ENCODE measurements at regions not wholly inside any gene's neighbourhood (a gene's known extent, or its start where the extent isn't known, plus 50 kb on each side); places are given as distances from the start of the nearest gene placed in this dataset.
A peak's percentile ranks its signal among the peaks of the same experiment; 100 is the strongest.
"Not testable (repeated sequence)": the region's sequence is repeated elsewhere in the genome, so short reads cannot be mapped to it uniquely, and the experiment has no call there.

DNA sequence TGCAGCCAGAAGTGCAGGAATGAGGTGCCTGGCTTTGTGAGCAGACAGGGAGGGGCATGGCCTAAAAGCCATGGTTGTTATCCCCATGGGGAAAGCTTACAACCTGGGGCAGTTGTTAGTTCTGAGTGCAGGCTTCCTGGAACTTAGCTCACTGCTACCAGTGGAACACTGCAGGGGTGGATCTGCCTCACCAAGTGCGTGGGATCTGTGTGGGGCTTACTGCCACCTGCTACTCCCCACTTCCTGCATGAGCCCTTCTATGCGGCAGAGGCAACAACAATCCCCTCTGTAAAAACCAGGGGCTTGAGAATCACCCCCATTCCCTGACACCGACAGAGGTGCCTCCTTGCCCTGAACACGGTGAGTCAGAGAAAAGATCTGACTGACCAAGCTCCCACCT is 174.6 kb downstream of the SPIN4 start:
- not testable (repeated sequence) for DNase-seq

DNA sequence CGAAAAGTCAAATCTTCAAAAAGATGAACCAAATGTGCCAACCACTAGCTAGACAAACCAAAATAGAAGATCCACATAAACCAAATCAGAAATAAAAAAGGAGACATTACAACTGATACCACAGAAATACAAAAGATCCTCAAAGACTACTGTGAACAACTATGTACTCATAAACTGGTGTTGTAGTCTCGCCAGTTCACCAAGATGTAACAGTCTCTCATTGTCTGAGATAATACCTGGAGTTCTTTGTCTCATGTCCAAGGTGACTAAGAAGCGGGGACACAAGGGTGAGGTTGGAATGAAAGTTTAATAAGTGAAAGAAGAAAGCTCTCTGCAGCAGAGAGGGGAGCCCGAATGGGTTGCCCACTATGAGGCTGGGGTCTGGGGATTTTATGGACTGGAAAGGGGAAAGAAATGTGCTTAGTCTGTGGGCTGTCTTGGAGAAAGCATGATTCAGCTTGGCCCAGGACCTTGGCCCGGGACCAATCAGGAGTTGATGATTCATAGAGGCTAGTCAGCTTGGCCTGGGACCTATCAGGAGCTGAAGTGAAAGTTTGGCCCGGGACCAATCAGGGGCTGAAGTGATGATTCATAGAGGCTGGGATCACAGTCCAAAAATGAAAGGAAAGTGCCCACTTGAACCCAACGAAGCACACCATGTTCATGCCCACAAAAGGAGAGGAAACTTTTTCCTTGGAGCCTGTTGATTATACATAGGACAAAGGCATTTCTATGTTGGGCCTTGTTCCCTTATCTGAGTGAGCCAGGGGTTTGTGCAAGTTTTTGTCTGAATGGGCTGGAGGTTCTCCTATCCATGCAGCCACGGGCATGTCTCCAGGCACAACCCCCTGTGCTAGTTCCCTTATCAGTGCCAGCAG is 177.1 kb downstream of the SPIN4 start:
- DNase-seq = not testable (repeated sequence)

DNA sequence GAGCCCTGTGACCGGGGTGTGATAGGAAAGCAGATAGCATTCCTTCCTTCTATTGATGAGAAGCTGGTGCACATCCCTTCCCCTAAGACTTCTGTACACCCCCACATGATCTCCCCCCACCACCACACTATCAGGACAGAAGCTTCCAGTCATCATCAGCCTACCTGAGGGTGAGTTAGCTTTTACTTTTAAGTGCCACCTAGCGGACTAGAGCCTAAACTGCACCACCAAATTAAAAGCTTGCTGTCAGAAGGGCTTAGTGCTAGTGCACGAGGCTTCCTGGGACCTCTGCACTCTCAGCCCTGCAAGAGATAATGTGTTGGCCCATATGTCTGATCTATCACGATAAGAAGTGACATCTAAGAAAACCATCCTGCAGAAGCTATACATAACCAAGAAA is 181.7 kb downstream of the SPIN4 start:
- not testable (repeated sequence) for DNase-seq

GRCh38 chrX:63168949-63169348 is 182.2 kb downstream of the SPIN4 start:
- not testable (repeated sequence) for DNase-seq

DNA sequence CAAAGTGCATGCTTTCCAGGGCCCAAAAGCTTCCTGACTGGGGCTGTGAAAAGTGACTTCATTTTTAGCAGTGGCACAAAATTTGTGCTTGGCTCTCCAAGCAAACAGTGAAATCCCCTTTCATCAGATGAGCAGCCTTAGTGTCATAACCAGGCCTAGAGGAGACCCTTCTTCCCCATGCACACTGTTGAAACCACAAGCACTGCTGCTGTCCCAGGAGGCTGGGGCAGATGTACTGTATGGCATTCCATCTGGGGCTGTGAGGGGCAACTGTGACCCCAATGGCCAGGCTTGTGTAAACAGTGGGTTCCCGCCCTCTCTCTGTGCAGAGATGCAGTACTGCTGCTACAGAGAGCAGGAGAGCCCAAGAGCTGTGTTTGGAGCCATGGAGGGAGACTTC is 184.1 kb downstream of the SPIN4 start:
- not testable (repeated sequence) for DNase-seq

- not testable (repeated sequence) for DNase-seq
Observed at GRCh38 chrX:63160994-63161393, 190.1 kb downstream of the SPIN4 start.

DNA sequence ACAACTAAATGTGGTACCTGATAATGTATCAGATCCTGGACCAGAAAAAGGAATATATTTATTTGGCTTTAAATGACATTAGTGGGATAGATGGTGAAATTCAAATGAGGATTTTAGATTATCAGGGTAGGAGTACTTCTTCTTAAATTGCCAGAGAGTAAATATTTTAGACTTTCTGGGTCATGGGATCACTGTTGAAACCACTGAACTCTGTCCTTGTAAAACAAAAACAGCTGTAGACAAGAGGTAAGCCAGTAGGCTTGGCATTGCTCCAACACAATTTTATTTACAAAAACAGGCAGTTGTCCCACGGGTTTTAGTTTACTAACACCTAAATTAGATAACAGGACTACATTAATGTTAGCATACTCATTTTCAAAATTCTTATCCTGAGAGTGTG is 190.8 kb downstream of the SPIN4 start:
- DNase-seq = not testable (repeated sequence)

GRCh38 chrX:63145526-63145925 is 205.6 kb downstream of the SPIN4 start:
- DNase-seq = not testable (repeated sequence)

DNA sequence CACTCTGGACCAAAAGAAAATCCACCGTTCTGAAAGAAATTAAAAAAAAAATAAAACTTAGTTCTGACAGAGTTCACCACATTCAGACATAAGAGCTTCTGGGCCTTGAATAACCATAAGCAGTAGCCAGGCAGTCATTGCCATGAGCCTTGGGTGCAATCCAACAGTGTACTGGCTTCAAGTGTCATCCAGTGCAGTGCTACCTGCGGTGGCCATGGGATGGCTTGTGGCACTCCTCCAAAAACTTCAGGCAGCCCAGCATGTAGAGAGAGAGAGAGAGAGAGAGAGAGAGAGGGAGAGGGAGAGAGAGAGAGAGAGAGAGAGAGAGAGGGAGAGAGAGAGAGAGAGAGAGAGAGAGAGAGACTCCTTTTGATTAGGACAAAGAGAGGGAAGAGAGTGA is 208.5 kb downstream of the SPIN4 start:
- not testable (repeated sequence) for DNase-seq

- DNase-seq = not testable (repeated sequence)
Observed at GRCh38 chrX:63135859-63136258, 215.3 kb downstream of the SPIN4 start.

DNA sequence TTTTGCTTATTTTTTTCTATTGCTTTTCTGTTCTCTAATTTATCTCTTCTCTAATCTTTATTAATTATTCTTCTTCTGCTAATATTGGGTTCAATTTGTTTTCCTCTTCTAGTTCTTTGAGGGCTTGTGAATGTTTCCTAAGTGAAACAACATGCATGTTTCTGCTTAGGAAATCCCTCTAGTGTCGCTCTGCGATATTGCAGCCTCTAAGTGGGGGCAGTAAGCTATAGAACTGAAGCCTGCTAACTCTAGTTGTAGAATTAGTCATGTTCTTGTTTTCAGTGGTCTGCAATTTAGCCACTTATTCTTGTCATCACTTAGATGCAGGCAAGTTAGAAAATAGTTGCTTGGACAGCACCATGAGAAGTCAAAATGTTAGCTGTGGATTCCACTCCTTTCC is 222.6 kb downstream of the SPIN4 start:
- peak in 2 of 3 donors; percentile 0 to 1 for DNase-seq

GRCh38 chrX:63115196-63115595 is 235.9 kb downstream of the SPIN4 start:
- no peak for DNase-seq

GRCh38 chrX:63101879-63102620 is 249.1 kb downstream of the SPIN4 start:
- DNase-seq = no peak

DNA sequence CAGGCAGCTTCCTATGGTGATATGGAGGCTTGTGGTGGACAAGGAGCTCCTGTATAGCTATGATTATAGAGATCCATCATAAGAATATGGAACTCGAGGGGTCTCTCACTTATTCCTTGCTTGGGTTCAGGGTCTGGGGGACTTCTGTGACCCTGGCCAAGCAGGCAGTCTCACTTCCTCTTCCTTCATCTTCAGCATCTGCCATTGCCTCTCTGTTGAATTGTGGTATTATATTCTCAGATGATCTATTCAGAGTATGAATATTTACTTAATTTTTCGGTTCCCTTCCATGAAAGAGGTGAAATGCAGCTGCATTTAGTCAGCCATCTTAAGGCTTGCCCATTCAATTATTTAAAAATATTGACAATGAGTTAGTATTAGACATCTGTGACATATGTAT is 292.9 kb downstream of the SPIN4 start:
- no peak for DNase-seq

DNA sequence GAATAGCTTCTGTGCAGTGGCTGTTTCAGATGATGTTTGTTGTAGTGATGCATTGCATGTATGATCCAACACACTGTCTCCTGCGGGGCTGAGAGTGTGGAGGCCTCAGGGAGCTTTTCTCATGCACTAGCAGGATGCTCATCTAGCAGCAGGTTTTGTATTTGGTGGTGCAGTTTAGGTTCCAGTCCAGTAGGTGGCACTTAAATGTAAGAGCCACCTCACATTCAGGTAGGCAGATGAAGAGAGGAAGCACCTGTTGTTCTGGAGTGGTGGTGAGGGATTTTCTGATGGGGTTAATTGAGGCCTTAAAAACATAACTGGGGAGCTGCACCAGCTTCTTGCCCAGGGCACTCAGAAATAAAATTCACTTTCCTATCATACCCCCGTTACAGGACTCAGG is 300.9 kb downstream of the SPIN4 start:
- DNase-seq = no peak

DNA sequence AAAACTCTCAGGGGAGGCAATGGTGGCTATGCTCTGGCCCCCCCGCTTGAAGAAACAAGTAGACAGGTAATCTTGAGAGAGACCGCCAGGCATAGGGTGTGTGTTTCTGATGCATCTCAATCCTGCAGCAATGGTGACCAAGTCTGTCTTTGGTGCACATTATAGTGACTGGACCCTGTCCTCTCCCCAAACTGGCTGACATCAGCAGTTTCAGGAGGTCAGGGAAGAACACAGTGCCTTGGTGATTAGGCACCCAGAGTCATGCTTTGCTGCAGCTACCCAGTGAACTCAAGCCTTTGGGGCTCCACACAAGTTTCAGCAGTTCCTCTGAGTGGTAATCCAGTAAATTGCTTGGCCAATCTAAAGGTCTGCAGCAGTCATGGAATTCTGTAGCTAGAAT is 318.3 kb downstream of the SPIN4 start:
- DNase-seq = no peak

GRCh38 chrX:63013549-63013948 is 337.6 kb downstream of the SPIN4 start:
- no peak for DNase-seq

- no peak for DNase-seq
Observed at GRCh38 chrX:63012574-63012973, 338.6 kb downstream of the SPIN4 start.

DNA sequence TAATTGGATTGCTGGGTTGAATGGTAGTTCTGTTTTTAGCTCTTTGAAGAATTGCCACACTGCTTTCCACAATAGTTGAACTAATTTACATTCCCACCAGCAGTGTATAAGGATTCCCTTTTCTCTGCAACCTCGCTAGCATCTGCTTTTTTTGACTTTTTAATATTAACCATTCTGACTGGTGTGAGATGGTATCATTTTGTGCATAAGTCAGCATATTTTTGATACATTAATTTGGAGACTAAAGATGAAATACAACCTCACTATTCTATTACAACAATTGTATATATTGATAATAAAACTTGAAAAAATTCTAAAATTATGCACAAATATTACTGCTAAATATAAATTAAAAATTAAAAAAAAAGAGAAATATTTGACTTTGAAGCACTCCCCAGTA is 350.9 kb downstream of the SPIN4 start:
- DNase-seq = not testable (repeated sequence)

Data from suppressor macrophage treated with lipopolysaccharide for 1 hour (primary cell).